Mesendoderm (in vitro differentiated cells): ENCODE measurements at regions not wholly inside any gene's neighbourhood (a gene's known extent, or its start where the extent isn't known, plus 50 kb on each side); places are given as distances from the start of the nearest gene placed in this dataset.
A peak's percentile ranks its signal among the peaks of the same experiment; 100 is the strongest.
"Not testable (repeated sequence)": the region's sequence is repeated elsewhere in the genome, so short reads cannot be mapped to it uniquely, and the experiment has no call there.

Source experiments
- DNase-seq: peaks from one replicate; pipeline ENCODE4 v3.0.0; 2013
- H2AK5ac ChIP-seq: 2 replicates; pipeline ENCODE4 v1.6.1; 2013; ENCODE audit warnings: low read length, inconsistent platforms
- H2BK120ac ChIP-seq: 2 replicates; pipeline ENCODE4 v1.6.1; 2013; ENCODE audit warnings: low read depth, mild to moderate bottlenecking, low read length, moderate library complexity, mixed read lengths
- H2BK15ac ChIP-seq: replicated peaks from 2 replicates; pipeline ENCODE4 v1.6.1; 2013; ENCODE audit warnings: low read depth, mild to moderate bottlenecking, moderate library complexity
- H2BK5ac ChIP-seq: 2 replicates; pipeline ENCODE4 v1.6.1; 2013; ENCODE audit warnings: low read length, inconsistent platforms
- H3K18ac ChIP-seq: 2 replicates; pipeline ENCODE4 v1.6.1; 2013; ENCODE audit warnings: mild to moderate bottlenecking, low read length, mixed read lengths
- H3K23ac ChIP-seq: one replicate; pipeline ENCODE4 v1.6.1; 2013; ENCODE audit warnings: low read length
- H3K27ac ChIP-seq: 2 replicates; pipeline ENCODE4 v1.5.1; 2013; ENCODE audit warnings: low read depth, mild to moderate bottlenecking, inconsistent platforms, low read length, moderate library complexity
- H3K27me3 ChIP-seq: 2 replicates; pipeline ENCODE4 v1.6.1; 2013; ENCODE audit warnings: low read length, control low read depth, mild to moderate bottlenecking, inconsistent platforms; ENCODE audit not compliant: insufficient read depth, poor library complexity
- H3K36me3 ChIP-seq: 2 replicates; pipeline ENCODE4 v1.6.1; 2013; ENCODE audit warnings: low read length, inconsistent platforms; ENCODE audit not compliant: control insufficient read depth, insufficient read depth
- H3K4ac ChIP-seq: one replicate; pipeline ENCODE4 v1.6.1; 2013; ENCODE audit warnings: low read depth, mild to moderate bottlenecking, low read length, moderate library complexity
- H3K4me1 ChIP-seq: 2 replicates; pipeline ENCODE4 v1.6.1; 2013; ENCODE audit warnings: low read depth, low read length, inconsistent platforms; ENCODE audit not compliant: control insufficient read depth
- H3K4me2 ChIP-seq: 2 replicates; pipeline ENCODE4 v1.6.1; 2013; ENCODE audit warnings: low read length
- H3K4me3 ChIP-seq: 2 replicates; pipeline ENCODE4 v1.5.1; 2013; ENCODE audit warnings: mild to moderate bottlenecking, low read length
- H3K56ac ChIP-seq: one replicate; pipeline ENCODE4 v1.6.1; 2013; ENCODE audit warnings: low read length
- H3K79me1 ChIP-seq: 2 replicates; pipeline ENCODE4 v1.6.1; 2013; ENCODE audit warnings: low read length, inconsistent platforms
- H3K79me2 ChIP-seq: 2 replicates; pipeline ENCODE4 v1.6.1; 2013; ENCODE audit warnings: mild to moderate bottlenecking, low read length; ENCODE audit not compliant: control insufficient read depth, insufficient read depth
- H3K9ac ChIP-seq: 2 replicates; pipeline ENCODE4 v1.6.1; 2013; ENCODE audit warnings: low read length, inconsistent platforms
- H4K5ac ChIP-seq: one replicate; pipeline ENCODE4 v1.6.1; 2013; ENCODE audit warnings: low read length
- H4K8ac ChIP-seq: one replicate; pipeline ENCODE4 v1.6.1; 2013; ENCODE audit warnings: low read depth, mild to moderate bottlenecking, control low read depth, low read length, moderate library complexity
- WGBS: extraction: QIAGEN DNeasy Blood & Tissue Kit; methylation state at CpG from one replicate; pipeline ENCODE4 v1.1.7; 2013; ENCODE audit warnings: low lambda C conversion rate, missing lambda C conversion rate; ENCODE audit not compliant: insufficient coverage; ENCODE audit errors: extremely low coverage; 5-methylcytosine and 5-hydroxymethylcytosine counted together

DNA sequence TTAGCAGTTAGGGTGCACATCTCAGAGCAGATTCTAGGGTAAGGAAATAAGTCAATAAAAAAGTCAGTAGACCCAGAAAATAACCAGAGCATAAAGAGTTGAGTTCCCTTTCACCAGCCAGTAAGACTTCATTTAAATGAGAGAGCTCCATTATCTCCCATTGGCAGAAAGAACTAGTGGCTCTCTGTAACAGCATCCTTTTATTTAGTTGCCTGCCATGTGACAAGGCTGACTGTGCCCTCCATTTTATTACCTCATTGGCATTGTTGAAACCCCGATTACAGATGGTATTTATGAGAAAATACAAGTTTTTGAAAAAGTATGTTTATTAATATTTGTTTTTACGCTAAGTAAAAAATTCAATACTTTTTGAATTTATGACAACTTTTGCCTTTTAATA is 859.5 kb upstream of the NDST4 start:
- Histone ChIP-seq H3K4me3 (no peak overlapping the region), H3K56ac (peak overlapping the region; percentile 52), H3K9ac (no peak overlapping the region), H4K8ac (no peak overlapping the region), H3K4ac (peak overlapping the region; percentile 96), H2BK5ac (peak overlapping the region; percentile 94), H2AK5ac (no peak overlapping the region), H3K79me2 (no peaks in the 10 kb centered on the region), H3K23ac (no peak overlapping the region), H2BK120ac (no peak overlapping the region), H2BK15ac (no peak overlapping the region), H3K27me3 (no peaks in the 10 kb centered on the region), H4K5ac (no peak overlapping the region), H3K18ac (peak overlapping the region; percentile 87), H3K36me3 (no peaks in the 10 kb centered on the region), H3K27ac (peak overlapping the region; percentile 82), H3K79me1 (no peaks in the 10 kb centered on the region), H3K4me1 (no peaks in the 10 kb centered on the region), H3K4me2 (no peak overlapping the region)
- 100% methylated on average over 1 of the region's 2 CpGs for WGBS
- DNase-seq = peak; percentile 63

DNA sequence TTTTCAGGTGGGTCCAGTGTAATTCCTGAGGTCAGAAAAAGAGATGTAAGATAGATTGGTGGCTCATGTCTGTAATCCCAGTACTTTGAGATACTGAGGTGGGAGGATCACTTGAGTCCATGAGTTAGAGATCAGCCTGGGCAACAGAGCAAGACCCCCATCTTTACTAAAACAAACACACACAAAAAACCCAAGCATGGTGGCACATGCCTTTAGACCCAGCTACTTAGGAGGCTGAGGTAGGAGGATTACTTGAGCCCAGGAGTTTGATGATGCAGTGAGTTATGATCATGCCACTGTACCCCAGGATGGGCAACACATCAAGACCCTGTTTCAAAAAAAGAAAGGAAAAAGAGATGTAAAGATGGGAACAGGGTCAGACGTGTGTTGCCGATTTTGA is 857.4 kb upstream of the NDST4 start:
- no peaks in the 10 kb centered on the region for H3K4me1 ChIP-seq
- no peak overlapping the region for H3K4me2 ChIP-seq
- DNase-seq = no peak
- H4K8ac ChIP-seq = no peak overlapping the region
- no peaks in the 10 kb centered on the region for H3K27me3 ChIP-seq
- H4K5ac ChIP-seq = no peak overlapping the region
- no peak overlapping the region for H2AK5ac ChIP-seq
- no peaks in the 10 kb centered on the region for H3K79me2 ChIP-seq
- H3K79me1 ChIP-seq = no peaks in the 10 kb centered on the region
- peak overlapping the region; percentile 37 for H3K4ac ChIP-seq
- no CpG with 5 or more reads among the region's 2 CpGs for WGBS
- peak overlapping the region; percentile 57 for H2BK15ac ChIP-seq
- H3K23ac ChIP-seq = no peak overlapping the region
- peak overlapping the region; percentile 30 for H2BK120ac ChIP-seq
- H3K36me3 ChIP-seq = no peaks in the 10 kb centered on the region
- peak overlapping the region; percentile 12 for H2BK5ac ChIP-seq
- H3K4me3 ChIP-seq = no peak overlapping the region
- H3K18ac ChIP-seq = peak overlapping the region; percentile 16
- H3K9ac ChIP-seq = no peak overlapping the region
- H3K27ac ChIP-seq = no peak overlapping the region
- H3K56ac ChIP-seq = peak overlapping the region; percentile 6

DNA sequence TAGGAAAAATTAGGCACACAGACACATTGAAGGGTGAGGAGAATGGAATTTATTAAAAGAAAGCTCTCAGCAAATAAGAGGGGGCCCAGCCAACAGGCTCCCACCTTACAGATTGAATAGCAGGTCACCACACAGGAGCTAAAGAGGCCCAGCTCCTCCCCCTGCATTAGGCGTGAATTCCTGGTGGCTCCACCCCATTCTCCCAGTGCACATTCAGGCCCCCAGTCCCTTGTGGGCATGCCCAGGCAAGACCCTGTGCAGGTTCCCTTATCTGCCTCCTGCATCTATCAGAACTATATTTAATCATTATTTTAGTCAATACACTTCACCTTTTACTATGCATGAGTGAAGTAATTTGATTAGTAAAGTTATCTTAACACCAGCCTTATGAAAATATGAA is 856.3 kb upstream of the NDST4 start:
- Histone ChIP-seq H3K56ac (no peak overlapping the region), H2BK5ac (no peak overlapping the region), H3K4ac (no peak overlapping the region), H3K9ac (no peak overlapping the region), H2BK120ac (no peak overlapping the region), H3K79me1 (no peaks in the 10 kb centered on the region), H3K4me2 (no peak overlapping the region), H2AK5ac (no peak overlapping the region), H3K23ac (no peak overlapping the region), H3K4me1 (no peaks in the 10 kb centered on the region), H3K18ac (no peak overlapping the region), H4K8ac (no peak overlapping the region), H3K36me3 (no peaks in the 10 kb centered on the region), H2BK15ac (no peak overlapping the region), H3K27me3 (no peaks in the 10 kb centered on the region), H3K27ac (no peak overlapping the region), H4K5ac (no peak overlapping the region), H3K79me2 (no peaks in the 10 kb centered on the region), H3K4me3 (no peak overlapping the region)
- no CpG with 5 or more reads among the region's 1 CpG for WGBS
- DNase-seq = peak; percentile 32

DNA sequence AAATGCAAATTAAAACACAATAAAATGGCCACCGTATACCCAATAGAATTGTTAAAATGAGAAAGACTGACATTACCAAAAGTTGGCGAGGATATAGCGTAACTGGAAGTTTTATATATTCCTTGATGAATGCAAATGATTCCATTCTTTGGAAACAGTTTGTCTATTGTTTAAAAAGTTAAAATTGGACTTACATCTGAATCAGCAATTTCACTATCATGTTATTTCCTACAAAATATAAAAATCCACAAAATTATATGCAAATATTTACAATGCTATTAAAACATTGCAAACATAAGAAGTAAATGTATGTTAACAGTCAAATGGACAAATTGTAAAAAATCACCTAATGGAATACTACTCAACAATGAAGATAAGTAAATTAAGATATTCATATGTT is 852.2 kb upstream of the NDST4 start:
- Histone ChIP-seq H3K18ac (no peak overlapping the region), H3K4ac (no peak overlapping the region), H3K27ac (no peak overlapping the region), H3K4me2 (no peak overlapping the region), H3K79me1 (no peaks in the 10 kb centered on the region), H3K9ac (no peak overlapping the region), H2BK120ac (no peak overlapping the region), H3K36me3 (no peaks in the 10 kb centered on the region), H3K79me2 (no peaks in the 10 kb centered on the region), H3K23ac (no peak overlapping the region), H3K27me3 (no peaks in the 10 kb centered on the region), H2BK5ac (no peak overlapping the region), H4K5ac (no peak overlapping the region), H3K56ac (no peak overlapping the region), H2AK5ac (no peak overlapping the region), H2BK15ac (no peak overlapping the region), H4K8ac (no peak overlapping the region), H3K4me3 (no peak overlapping the region), H3K4me1 (no peaks in the 10 kb centered on the region)
- no CpG with 5 or more reads among the region's 3 CpGs for WGBS
- DNase-seq = no peak

DNA sequence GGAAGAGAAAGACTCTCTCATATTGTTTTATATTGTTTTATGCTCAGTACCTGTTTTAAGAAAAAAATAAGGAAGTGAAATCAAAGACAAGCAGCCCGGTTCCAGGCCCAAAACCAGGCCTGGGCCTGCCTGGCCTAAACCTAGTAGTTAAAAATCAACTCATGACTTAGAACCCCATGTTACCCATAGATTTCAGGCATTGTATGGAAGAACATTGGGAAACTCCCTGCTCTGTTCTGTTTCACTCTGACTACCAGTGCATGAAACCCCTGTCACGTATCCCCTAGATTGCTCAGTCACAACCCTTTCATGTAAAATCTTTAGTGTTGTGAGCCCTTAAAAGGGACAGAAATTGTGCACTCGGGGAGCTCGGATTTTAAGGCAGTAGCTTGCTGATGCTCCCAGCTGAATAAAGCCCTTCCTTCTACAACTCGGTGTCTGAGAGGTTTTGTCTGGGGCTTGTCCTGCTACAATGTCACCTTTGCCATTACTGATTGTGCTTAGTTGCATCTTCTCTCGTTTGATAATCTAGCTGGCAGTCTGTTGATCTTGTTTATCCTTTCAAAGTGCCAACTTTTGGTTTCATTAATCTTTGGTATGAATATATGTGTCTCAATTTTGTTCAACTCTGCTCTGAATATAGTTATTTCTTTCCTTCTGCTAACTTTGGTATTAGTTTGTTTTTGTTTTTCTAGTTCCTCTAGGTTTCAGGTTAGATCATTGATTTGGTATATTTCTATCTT is 842.8 kb upstream of the NDST4 start:
- H3K4me3 ChIP-seq, H3K23ac ChIP-seq, H4K8ac ChIP-seq, H2AK5ac ChIP-seq, H3K27ac ChIP-seq, H3K4me2 ChIP-seq, DNase-seq, H3K56ac ChIP-seq, H2BK15ac ChIP-seq, H3K27me3 ChIP-seq, H4K5ac ChIP-seq, H3K9ac ChIP-seq, H2BK5ac ChIP-seq, H3K79me1 ChIP-seq, H3K4me1 ChIP-seq, H3K36me3 ChIP-seq, H3K18ac ChIP-seq, H3K4ac ChIP-seq, H2BK120ac ChIP-seq, H3K79me2 ChIP-seq: not testable (repeated sequence)
- WGBS = no CpG with 5 or more reads among the region's 6 CpGs

DNA sequence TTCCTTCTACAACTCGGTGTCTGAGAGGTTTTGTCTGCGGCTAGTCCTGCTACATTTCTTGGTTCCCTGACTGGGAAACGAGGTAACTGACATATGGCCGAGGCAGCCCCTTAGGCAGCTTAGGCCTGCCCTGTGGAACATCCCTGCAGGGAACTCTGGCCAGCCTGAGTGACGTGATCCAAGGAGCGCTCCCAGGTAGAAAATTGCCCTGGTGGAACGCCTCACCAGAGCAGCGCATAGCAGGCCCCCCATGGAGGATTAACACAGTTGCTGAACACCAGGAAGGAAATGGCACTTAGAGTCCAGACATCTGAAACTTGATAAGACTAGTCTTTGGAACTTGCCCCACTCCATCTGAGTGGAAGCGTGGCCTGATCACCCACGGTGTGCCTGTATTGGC is 837.4 kb upstream of the NDST4 start:
- H3K4ac ChIP-seq = no peak overlapping the region
- DNase-seq = no peak
- no peak overlapping the region for H3K4me2 ChIP-seq
- no peak overlapping the region for H3K18ac ChIP-seq
- H3K9ac ChIP-seq = no peak overlapping the region
- no peak overlapping the region for H3K23ac ChIP-seq
- no peak overlapping the region for H2BK5ac ChIP-seq
- H4K8ac ChIP-seq = no peak overlapping the region
- H2BK15ac ChIP-seq = no peak overlapping the region
- H3K36me3 ChIP-seq = no peaks in the 10 kb centered on the region
- H4K5ac ChIP-seq = no peak overlapping the region
- no peaks in the 10 kb centered on the region for H3K4me1 ChIP-seq
- H3K79me1 ChIP-seq = no peaks in the 10 kb centered on the region
- no peak overlapping the region for H3K27ac ChIP-seq
- H3K79me2 ChIP-seq = no peaks in the 10 kb centered on the region
- H3K27me3 ChIP-seq = no peaks in the 10 kb centered on the region
- no peak overlapping the region for H3K4me3 ChIP-seq
- H3K56ac ChIP-seq = no peak overlapping the region
- H2BK120ac ChIP-seq = no peak overlapping the region
- WGBS = no CpG with 5 or more reads among the region's 10 CpGs
- no peak overlapping the region for H2AK5ac ChIP-seq
